ENCODE measurements at regions not wholly inside any gene's neighbourhood (a gene's known extent, or its start where the extent isn't known, plus 50 kb on each side); places are given as distances from the start of the nearest gene placed in this dataset.

DNA sequence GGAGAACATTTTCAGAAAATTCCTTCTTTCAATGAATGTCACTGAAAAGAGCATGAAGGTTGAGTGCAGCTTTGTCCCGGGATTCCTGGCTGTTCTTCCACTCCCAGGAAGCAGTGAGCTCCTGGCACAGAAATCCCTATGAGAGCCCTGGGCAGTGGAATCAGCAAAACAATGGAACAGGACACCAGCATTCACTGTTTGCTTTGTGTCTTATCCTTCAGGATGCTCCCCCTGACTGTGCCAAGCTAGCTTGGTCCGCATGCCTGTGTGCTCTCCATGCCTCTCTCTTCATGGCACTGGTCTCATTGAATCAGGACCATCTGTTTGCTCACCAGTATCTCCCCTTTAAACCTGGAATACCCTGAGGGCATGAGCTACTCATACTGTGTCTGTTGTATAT is 102.0 kb upstream of the GADL1 start:
- TF ChIP-seq CTCF (IDR thresholded peaks at IDR 0.05; ENCODE audit: insufficient read depth, low read depth, low read length) = no peak
- DNase-seq (ENCODE audit: low read depth) = no peak
- no peak overlapping the region for H3K4me3 ChIP-seq (ENCODE audit: low read depth, low read length)

DNA sequence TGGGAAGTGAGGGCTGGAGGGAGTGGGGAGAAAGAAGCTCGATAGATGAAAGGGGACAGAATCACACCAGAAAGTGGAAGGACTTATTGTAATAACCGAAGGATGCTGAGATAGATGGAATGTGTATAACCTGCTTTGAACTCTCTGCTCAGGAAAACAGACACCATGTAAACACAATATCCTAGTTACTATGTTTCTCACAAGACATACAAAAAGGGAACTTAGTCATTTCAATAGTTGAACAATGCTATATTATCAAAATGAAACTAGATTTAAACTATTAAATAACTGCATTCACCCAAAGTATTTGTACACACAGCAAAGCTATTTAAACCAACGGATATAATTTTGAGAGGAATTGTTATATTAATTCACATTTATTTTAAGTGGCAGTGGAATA is 108.3 kb upstream of the GADL1 start:
- TF ChIP-seq CTCF (IDR thresholded peaks at IDR 0.05; ENCODE audit: insufficient read depth, low read depth, low read length) = no peak
- no peak overlapping the region for H3K4me3 ChIP-seq (ENCODE audit: low read depth, low read length)
- no peak for DNase-seq (ENCODE audit: low read depth)

GRCh38 chr3:31004025-31004678 is 109.7 kb upstream of the GADL1 start:
- no peak for TF ChIP-seq CTCF (IDR thresholded peaks at IDR 0.05; ENCODE audit: insufficient read depth, low read depth, low read length)
- DNase-seq (ENCODE audit: low read depth) = peak; percentile 69
- no peak overlapping the region for H3K4me3 ChIP-seq (ENCODE audit: low read depth, low read length)

DNA sequence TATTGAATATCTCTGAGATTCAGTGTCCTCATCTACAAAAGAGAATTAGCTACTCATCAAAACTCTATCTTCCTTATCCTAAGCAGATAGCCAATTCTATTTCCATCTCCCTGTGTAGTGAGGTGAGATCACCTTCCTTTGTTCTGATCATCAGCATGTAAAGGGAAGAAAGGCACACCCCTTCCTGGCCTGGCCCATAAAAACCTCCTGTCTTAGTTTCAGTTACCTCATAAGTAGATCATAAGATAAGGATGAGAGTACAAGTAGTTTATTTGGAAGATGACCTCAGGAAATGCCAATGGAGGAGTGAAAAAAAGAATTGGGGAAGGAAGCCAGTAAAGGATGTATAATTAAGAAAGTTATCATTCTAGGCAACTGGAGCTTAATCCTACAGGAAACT is 114.5 kb upstream of the GADL1 start:
- no peak for TF ChIP-seq CTCF (IDR thresholded peaks at IDR 0.05; ENCODE audit: insufficient read depth, low read depth, low read length)
- no peak overlapping the region for H3K4me3 ChIP-seq (ENCODE audit: low read depth, low read length)
- DNase-seq (ENCODE audit: low read depth) = peak; percentile 48

DNA sequence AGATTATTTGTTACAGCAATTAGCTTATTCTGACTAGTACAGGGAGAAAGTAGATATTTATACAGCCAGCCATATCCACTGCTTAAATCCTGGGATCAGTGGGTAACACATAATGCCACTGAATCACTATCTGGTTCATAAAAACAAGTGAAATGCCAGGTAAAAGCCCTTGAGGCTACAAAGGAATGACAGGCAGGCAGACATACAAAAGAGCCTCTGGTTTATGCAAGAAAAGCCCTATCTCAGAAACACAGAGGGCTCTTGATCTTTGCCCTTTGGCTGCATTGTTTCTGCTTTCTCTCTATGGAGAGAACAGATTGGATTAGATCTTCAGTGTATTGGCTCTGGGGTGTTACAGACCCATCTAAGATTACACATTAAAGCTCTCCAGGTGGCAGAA is 115.4 kb upstream of the GADL1 start:
- TF ChIP-seq CTCF (IDR thresholded peaks at IDR 0.05; ENCODE audit: insufficient read depth, low read depth, low read length) = no peak
- H3K4me3 ChIP-seq (ENCODE audit: low read depth, low read length) = no peak overlapping the region
- no peak for DNase-seq (ENCODE audit: low read depth)

DNA sequence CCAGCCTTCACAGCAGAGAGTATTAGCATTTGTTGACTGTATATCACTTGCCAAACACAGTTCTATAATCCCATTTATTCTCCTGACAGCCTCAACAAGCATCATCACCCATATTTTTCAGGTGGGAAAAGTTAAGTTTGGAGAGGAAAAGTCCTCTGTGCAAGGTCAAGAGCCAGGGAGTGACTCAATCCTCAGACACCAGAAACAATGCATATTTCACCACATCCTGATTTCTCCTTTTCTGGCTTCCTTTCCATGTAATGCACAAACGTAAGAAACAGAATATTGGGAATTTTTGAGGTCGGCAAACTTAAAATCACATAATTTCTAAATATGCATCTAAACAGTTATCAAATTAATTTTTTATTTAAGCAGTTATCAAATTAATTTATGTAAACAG is 116.0 kb upstream of the GADL1 start:
- DNase-seq (ENCODE audit: low read depth) = peak; percentile 42
- TF ChIP-seq CTCF (IDR thresholded peaks at IDR 0.05; ENCODE audit: insufficient read depth, low read depth, low read length) = no peak
- no peak overlapping the region for H3K4me3 ChIP-seq (ENCODE audit: low read depth, low read length)

GRCh38 chr3:31011380-31011779 is 116.9 kb upstream of the GADL1 start:
- no peak overlapping the region for H3K4me3 ChIP-seq (ENCODE audit: low read depth, low read length)
- no peak for DNase-seq (ENCODE audit: low read depth)
- TF ChIP-seq CTCF (IDR thresholded peaks at IDR 0.05; ENCODE audit: insufficient read depth, low read depth, low read length) = no peak
